Right lobe of liver (tissue), 6 donors: ENCODE measurements at regions not wholly inside any gene's neighbourhood (a gene's known extent, or its start where the extent isn't known, plus 50 kb on each side); places are given as distances from the start of the nearest gene placed in this dataset.

Source experiments
- ATAC-seq, 4 donors: fragments of 200-7000 bp; cut with Tn5 transposase; one replicate each; pipeline ENCODE4 v1.9.1; 2020; ENCODE audit warnings: mild to moderate bottlenecking in 4 of 4, moderate library complexity in 4 of 4
- DNase-seq, 3 donors: peaks; one replicate each; pipeline ENCODE4 v3.0.0-alpha.2; 2020
- H3K27ac ChIP-seq, 3 donors: fragments of 200-600 bp; one replicate each; pipeline ENCODE4 v1.8.0; 2022
- H3K27me3 ChIP-seq, 2 donors: fragments of 200-600 bp; one replicate each; pipeline ENCODE4 v1.8.0; 2022
- H3K36me3 ChIP-seq, 4 donors: fragments of 200-600 bp; sonication (generic) in 1 of 4; one replicate each; pipeline versions ENCODE4 v1.5.1 to v1.8.0; 2017 to 2022; ENCODE audit warnings: control low read depth in 1 of 4
- H3K4me1 ChIP-seq, 4 donors: fragments of 200-600 bp; sonication (generic) in 1 of 4; one replicate each; pipeline versions ENCODE4 v1.5.1 to v1.8.0; 2017 to 2022; ENCODE audit warnings: control low read depth in 1 of 4
- H3K4me3 ChIP-seq, 3 donors: fragments of 200-600 bp; one replicate each; pipeline ENCODE4 v1.8.0; 2022
- H3K9me3 ChIP-seq, 4 donors: fragments of 200-600 bp; sonication (generic) in 1 of 4; one replicate each; pipeline versions ENCODE4 v1.5.1 to v1.8.0; 2017 to 2022; ENCODE audit warnings: control low read depth in 1 of 4
- CTCF ChIP-seq, 4 donors: fragments of 200-600 bp in 3 of 4; fragments of 450-650 bp in 1 of 4; IDR thresholded peaks; one replicate each; pipeline versions ENCODE4 v1.5.1 to v1.8.0; 2016 to 2022; ENCODE audit warnings: antibody characterized with exemption in 4 of 4, mild to moderate bottlenecking in 2 of 4
- POLR2A ChIP-seq: fragments of 450-650 bp; IDR thresholded peaks from one replicate; pipeline ENCODE4 v1.6.1; 2017; ENCODE audit warnings: antibody characterized with exemption, mild to moderate bottlenecking
- WGBS: methylation state at CpG from one replicate; pipeline ENCODE4 v1.1.6; 2018; ENCODE audit warnings: low coverage, low lambda C conversion rate; ENCODE audit not compliant: insufficient coverage; ENCODE audit errors: missing lambda C conversion rate; 5-methylcytosine and 5-hydroxymethylcytosine counted together
- intact Hi-C, 2 donors: fragments of 100-400 bp; cut with DNase I; formaldehyde crosslinking; loops; one replicate each; pipeline versions ENCODE4 v1.11.2 to v1.14.1; 2022
- donor health status: DM: no; HTN: yes; CAD: no.
- donor health status: DM: no; HTN: no; CAD: no.
- donor health status: DM: no; HTN: no; CAD: no.
- donor health status: DM: no; HTN: yes; CAD: no.
- donor health status: DM: no; HTN: yes; CAD: no.

GRCh38 chr18:78820161-78820834 lies 159.3 kb upstream of the SALL3 start:
- Histone ChIP-seq H3K36me3 (no peaks in the 10 kb centered on the region), H3K27me3 (no peaks in the 10 kb centered on the region), H3K4me3 (no peak overlapping the region), H3K27ac (no peak overlapping the region), H3K9me3 (no peaks in the 10 kb centered on the region), H3K4me1 (no peaks in the 10 kb centered on the region)
- no peak for DNase-seq
- intact Hi-C loops: no loop called here
- TF ChIP-seq CTCF (IDR thresholded peaks at IDR 0.05) (no peak), POLR2A (no peak)
- ATAC-seq: no peak
- 54% methylated on average over 9 of the region's 14 CpGs for WGBS

- no peaks in the 10 kb centered on the region for H3K9me3 ChIP-seq
- no peaks in the 10 kb centered on the region for H3K4me1 ChIP-seq
- intact Hi-C loops: no loop called here
- no peak for ATAC-seq
- H3K27me3 ChIP-seq: no peaks in the 10 kb centered on the region
- 40% methylated on average over 7 of the region's 9 CpGs for WGBS
- no peak overlapping the region for H3K4me3 ChIP-seq
- H3K27ac ChIP-seq: no peak overlapping the region
- DNase-seq: no peak
- TF ChIP-seq POLR2A (no peak), CTCF (IDR thresholded peaks at IDR 0.05) (no peak)
- H3K36me3 ChIP-seq: no peaks in the 10 kb centered on the region
Measured at GRCh38 chr18:78821396-78821795, 158.2 kb upstream of the SALL3 start.

GRCh38 chr18:78822171-78822948 lies 157.3 kb upstream of the SALL3 start:
- TF ChIP-seq CTCF (IDR thresholded peaks at IDR 0.05) (no peak), POLR2A (no peak)
- H3K4me3 ChIP-seq: no peak overlapping the region
- no peak for DNase-seq
- H3K4me1 ChIP-seq: no peaks in the 10 kb centered on the region
- intact Hi-C loops: no loop called here
- H3K9me3 ChIP-seq: no peaks in the 10 kb centered on the region
- H3K27ac ChIP-seq: no peak overlapping the region
- no peak for ATAC-seq
- no peaks in the 10 kb centered on the region for H3K27me3 ChIP-seq
- no peaks in the 10 kb centered on the region for H3K36me3 ChIP-seq
- 62% methylated on average over 16 of the region's 27 CpGs for WGBS

GRCh38 chr18:78822949-78823285 lies 156.7 kb upstream of the SALL3 start:
- DNase-seq: no peak
- Histone ChIP-seq H3K4me1 (no peaks in the 10 kb centered on the region), H3K27me3 (no peaks in the 10 kb centered on the region), H3K4me3 (no peak overlapping the region), H3K9me3 (no peaks in the 10 kb centered on the region), H3K36me3 (no peaks in the 10 kb centered on the region), H3K27ac (no peak overlapping the region)
- TF ChIP-seq POLR2A: no peak
- TF ChIP-seq CTCF (IDR thresholded peaks at IDR 0.05): no peak
- 75% methylated on average over 5 of the region's 15 CpGs for WGBS
- intact Hi-C loops: no loop called here
- ATAC-seq: no peak
